Hepatocyte (in vitro differentiated cells): ENCODE measurements at regions not wholly inside any gene's neighbourhood (a gene's known extent, or its start where the extent isn't known, plus 50 kb on each side); places are given as distances from the start of the nearest gene placed in this dataset.

Experiments
- DNase-seq: peaks from one replicate; pipeline ENCODE4 v3.0.0-alpha.2; 2016; ENCODE audit warnings: low spot score
- H2AFZ ChIP-seq: fragments of 200-600 bp; sonication (generic); 2 replicates; pipeline ENCODE4 v1.6.0; 2016; ENCODE audit warnings: antibody characterized with exemption, mild to moderate bottlenecking
- H3K27ac ChIP-seq: fragments of 200-600 bp; sonication (generic); 2 replicates; pipeline ENCODE4 v1.5.1; 2016; ENCODE audit warnings: mild to moderate bottlenecking
- H3K27me3 ChIP-seq: fragments of 200-600 bp; sonication (generic); 2 replicates; pipeline ENCODE4 v1.6.1; 2016
- H3K36me3 ChIP-seq: fragments of 200-600 bp; sonication (generic); replicated peaks from 2 replicates; pipeline ENCODE4 v1.5.1; 2016; ENCODE audit warnings: low read depth; ENCODE audit not compliant: insufficient read depth
- H3K4me1 ChIP-seq: fragments of 200-600 bp; sonication (generic); 2 replicates; pipeline ENCODE4 v1.5.1; 2016; ENCODE audit warnings: mild to moderate bottlenecking, moderate library complexity; ENCODE audit not compliant: insufficient read depth
- H3K4me2 ChIP-seq: fragments of 200-600 bp; sonication (generic); 2 replicates; pipeline ENCODE4 v1.6.0; 2016
- H3K4me3 ChIP-seq: fragments of 200-600 bp; sonication (generic); 2 replicates; pipeline ENCODE4 v1.5.1; 2016; ENCODE audit warnings: mild to moderate bottlenecking
- H3K79me2 ChIP-seq: fragments of 200-600 bp; sonication (generic); 2 replicates; pipeline ENCODE4 v1.6.0; 2017; ENCODE audit warnings: mild to moderate bottlenecking
- H3K9me2 ChIP-seq: fragments of 200-600 bp; sonication (generic); replicated peaks from 2 replicates; pipeline ENCODE4 v1.6.0; 2017; ENCODE audit warnings: mild to moderate bottlenecking; ENCODE audit not compliant: insufficient read depth
- H3K9me3 ChIP-seq: fragments of 200-600 bp; sonication (generic); 2 replicates; pipeline ENCODE4 v1.5.1; 2016; ENCODE audit warnings: low read depth, mild to moderate bottlenecking
- H4K20me1 ChIP-seq: fragments of 200-600 bp; sonication (generic); 2 replicates; pipeline ENCODE4 v1.6.0; 2016; ENCODE audit warnings: mild to moderate bottlenecking; ENCODE audit not compliant: insufficient read depth, poor library complexity, severe bottlenecking
- CTCF ChIP-seq: fragments of 200-600 bp; sonication (generic); IDR thresholded peaks from 2 replicates; pipeline ENCODE4 v1.5.1; 2016; ENCODE audit warnings: antibody characterized with exemption, mild to moderate bottlenecking; ENCODE audit not compliant: poor library complexity
- EZH2 ChIP-seq: fragments of 200-600 bp; sonication (generic); IDR thresholded peaks from 2 replicates; pipeline ENCODE4 v1.6.1; 2016; ENCODE audit warnings: antibody characterized with exemption, mild to moderate bottlenecking, borderline replicate concordance
- EZH2phosphoT487 ChIP-seq: fragments of 200-600 bp; sonication (generic); IDR thresholded peaks from one replicate; pipeline ENCODE4 v1.6.1; 2018; ENCODE audit warnings: antibody characterized with exemption, mild to moderate bottlenecking, low read depth, moderate library complexity; ENCODE audit not compliant: unreplicated experiment, severe bottlenecking
- WGBS: methylation state at CpG from one replicate; pipeline ENCODE4 v1.1.6; 2016; ENCODE audit warnings: low lambda C conversion rate; ENCODE audit errors: missing lambda C conversion rate; 5-methylcytosine and 5-hydroxymethylcytosine counted together

GRCh38 chr7:17084166-17084475 is 202.3 kb upstream of the AGR3 start:
- TF ChIP-seq EZH2phosphoT487 (no peak), CTCF (no peak), EZH2 (no peak)
- H3K36me3 ChIP-seq = no peaks in the 10 kb centered on the region
- no peak overlapping the region for H3K27ac ChIP-seq
- WGBS = 91% methylated on average over 1 of the region's 1 CpG
- DNase-seq = no peak
- H3K4me3 ChIP-seq = no peak overlapping the region
- H3K27me3 ChIP-seq = no peaks in the 10 kb centered on the region
- no peak overlapping the region for H3K4me2 ChIP-seq
- no peaks in the 10 kb centered on the region for H4K20me1 ChIP-seq
- H3K9me2 ChIP-seq = no peaks in the 10 kb centered on the region
- H2AFZ ChIP-seq = no peak overlapping the region
- no peaks in the 10 kb centered on the region for H3K9me3 ChIP-seq
- H3K79me2 ChIP-seq = no peaks in the 10 kb centered on the region
- peaks cover 3% of the 10 kb centered on the region for H3K4me1 ChIP-seq

GRCh38 chr7:17085186-17085585 is 203.4 kb upstream of the AGR3 start:
- no peaks in the 10 kb centered on the region for H3K9me3 ChIP-seq
- H3K9me2 ChIP-seq = no peaks in the 10 kb centered on the region
- no peak overlapping the region for H3K27ac ChIP-seq
- peaks cover 3% of the 10 kb centered on the region for H3K4me1 ChIP-seq
- H3K36me3 ChIP-seq = no peaks in the 10 kb centered on the region
- WGBS = 66% methylated on average over 3 of the region's 3 CpGs
- no peaks in the 10 kb centered on the region for H4K20me1 ChIP-seq
- TF ChIP-seq EZH2 (no peak), EZH2phosphoT487 (no peak), CTCF (no peak)
- no peaks in the 10 kb centered on the region for H3K79me2 ChIP-seq
- H3K27me3 ChIP-seq = no peaks in the 10 kb centered on the region
- no peak overlapping the region for H3K4me3 ChIP-seq
- H2AFZ ChIP-seq = no peak overlapping the region
- DNase-seq = no peak
- no peak overlapping the region for H3K4me2 ChIP-seq

DNA sequence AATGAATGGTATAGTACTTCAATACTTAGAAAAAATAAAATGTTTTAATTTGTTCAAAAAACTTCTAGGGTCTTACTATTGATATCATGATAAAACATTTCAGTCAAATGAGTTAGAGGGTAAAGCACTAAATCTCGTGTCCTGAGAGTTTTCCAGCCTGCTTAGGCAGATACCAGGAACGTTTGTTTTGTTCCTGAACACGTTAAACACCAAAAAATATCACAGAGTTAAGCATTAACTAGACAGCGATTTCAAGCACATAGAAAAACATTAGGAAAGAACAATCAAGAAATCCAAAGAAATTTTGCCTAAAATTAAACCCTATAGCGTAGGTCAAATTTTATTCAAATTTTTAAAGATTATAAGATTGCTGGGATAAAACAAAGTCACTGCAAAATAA is 204.6 kb upstream of the AGR3 start:
- Histone ChIP-seq H3K36me3 (no peaks in the 10 kb centered on the region), H3K9me2 (no peaks in the 10 kb centered on the region), H4K20me1 (no peaks in the 10 kb centered on the region), H3K9me3 (no peaks in the 10 kb centered on the region), H3K79me2 (no peaks in the 10 kb centered on the region), H3K4me2 (peak overlapping the region; percentile 23), H3K27me3 (no peaks in the 10 kb centered on the region), H3K4me3 (no peak overlapping the region), H3K27ac (no peak overlapping the region), H2AFZ (no peak overlapping the region), H3K4me1 (peaks cover 3% of the 10 kb centered on the region)
- no peak for DNase-seq
- WGBS = 56% methylated on average over 5 of the region's 5 CpGs
- no peak for TF ChIP-seq EZH2phosphoT487
- TF ChIP-seq CTCF = no peak
- no peak for TF ChIP-seq EZH2

DNA sequence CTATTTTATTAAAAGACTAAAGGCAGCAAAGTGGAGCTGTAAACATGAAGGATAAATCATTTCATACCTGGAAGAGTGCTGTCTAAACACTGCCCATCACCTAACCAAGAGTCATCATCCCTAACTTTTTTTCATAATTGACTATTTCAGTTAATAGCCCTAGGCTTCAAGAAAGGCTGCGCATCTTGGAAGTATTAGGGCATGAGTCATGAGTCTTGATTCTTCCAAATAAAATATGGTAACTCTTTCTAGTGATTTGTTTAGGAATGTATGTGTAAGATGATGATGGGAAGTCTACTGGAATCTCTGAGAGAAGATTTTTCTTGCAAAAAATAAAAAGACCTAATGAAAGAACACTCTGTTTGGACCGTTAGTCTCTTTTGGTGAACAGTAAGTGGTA is 207.7 kb upstream of the AHR start:
- H3K27ac ChIP-seq = no peak overlapping the region
- H3K9me2 ChIP-seq = no peaks in the 10 kb centered on the region
- H3K79me2 ChIP-seq = no peaks in the 10 kb centered on the region
- no peak overlapping the region for H2AFZ ChIP-seq
- H3K4me3 ChIP-seq = no peak overlapping the region
- no peaks in the 10 kb centered on the region for H3K27me3 ChIP-seq
- no peak for TF ChIP-seq EZH2
- TF ChIP-seq EZH2phosphoT487 = no peak
- TF ChIP-seq CTCF = no peak
- H4K20me1 ChIP-seq = no peaks in the 10 kb centered on the region
- 86% methylated on average over 2 of the region's 2 CpGs for WGBS
- peaks cover 3% of the 10 kb centered on the region for H3K4me1 ChIP-seq
- no peaks in the 10 kb centered on the region for H3K9me3 ChIP-seq
- H3K4me2 ChIP-seq = no peak overlapping the region
- no peaks in the 10 kb centered on the region for H3K36me3 ChIP-seq
- DNase-seq = no peak
